Activated T-helper 1 cell treated with Interleukin-2 at 50 U/mL for 16 hours (primary cell): ENCODE measurements at regions not wholly inside any gene's neighbourhood (a gene's known extent, or its start where the extent isn't known, plus 50 kb on each side); places are given as distances from the start of the nearest gene placed in this dataset.

ENCODE experiments used
- DNase-seq: peaks from one replicate; pipeline ENCODE4 v3.0.0-alpha.2; 2020; ENCODE audit warnings: low read depth

GRCh38 chr12:65630555-65630954 lies 193.7 kb upstream of the HMGA2 start:
- no peak for DNase-seq

GRCh38 chr12:65631621-65632111 lies 192.6 kb upstream of the HMGA2 start:
- DNase-seq, result no peak

- DNase-seq, result no peak
Observed at GRCh38 chr12:65632131-65632855, 192.0 kb upstream of the HMGA2 start.

GRCh38 chr12:65634061-65634460 lies 190.2 kb upstream of the HMGA2 start:
- DNase-seq, result no peak

- DNase-seq, result no peak
Observed at GRCh38 chr12:65634626-65635331, 189.5 kb upstream of the HMGA2 start.

GRCh38 chr12:65636436-65636835 lies 187.8 kb upstream of the HMGA2 start:
- DNase-seq, result no peak

GRCh38 chr12:65637150-65637549 lies 187.1 kb upstream of the HMGA2 start:
- no peak for DNase-seq

GRCh38 chr12:65637774-65638173 lies 186.5 kb upstream of the HMGA2 start:
- DNase-seq, result no peak

- DNase-seq, result no peak
Observed at GRCh38 chr12:65638324-65638723, 186.0 kb upstream of the HMGA2 start.

- DNase-seq, result no peak
Observed at GRCh38 chr12:65640489-65640901, 183.8 kb upstream of the HMGA2 start.

GRCh38 chr12:65642061-65642661 lies 182.1 kb upstream of the HMGA2 start:
- no peak for DNase-seq

GRCh38 chr12:65643171-65643570 lies 181.1 kb upstream of the HMGA2 start:
- no peak for DNase-seq

- no peak for DNase-seq
Observed at GRCh38 chr12:65643595-65644386, 180.5 kb upstream of the HMGA2 start.

- DNase-seq, result no peak
Observed at GRCh38 chr12:65646127-65646643, 178.1 kb upstream of the HMGA2 start.

GRCh38 chr12:65647074-65647473 lies 177.2 kb upstream of the HMGA2 start:
- DNase-seq, result no peak

GRCh38 chr12:65648461-65648860 lies 175.8 kb upstream of the HMGA2 start:
- DNase-seq, result no peak

GRCh38 chr12:65649126-65649525 lies 175.2 kb upstream of the HMGA2 start:
- no peak for DNase-seq

- DNase-seq, result no peak
Observed at GRCh38 chr12:65651060-65651459, 173.2 kb upstream of the HMGA2 start.

- no peak for DNase-seq
Observed at GRCh38 chr12:65653321-65653720, 171.0 kb upstream of the HMGA2 start.

GRCh38 chr12:65653946-65654629 lies 170.2 kb upstream of the HMGA2 start:
- no peak for DNase-seq

- no peak for DNase-seq
Observed at GRCh38 chr12:65655074-65655493, 169.2 kb upstream of the HMGA2 start.
